ENCODE measurements at regions not wholly inside any gene's neighbourhood (a gene's known extent, or its start where the extent isn't known, plus 50 kb on each side); places are given as distances from the start of the nearest gene placed in this dataset.

DNA sequence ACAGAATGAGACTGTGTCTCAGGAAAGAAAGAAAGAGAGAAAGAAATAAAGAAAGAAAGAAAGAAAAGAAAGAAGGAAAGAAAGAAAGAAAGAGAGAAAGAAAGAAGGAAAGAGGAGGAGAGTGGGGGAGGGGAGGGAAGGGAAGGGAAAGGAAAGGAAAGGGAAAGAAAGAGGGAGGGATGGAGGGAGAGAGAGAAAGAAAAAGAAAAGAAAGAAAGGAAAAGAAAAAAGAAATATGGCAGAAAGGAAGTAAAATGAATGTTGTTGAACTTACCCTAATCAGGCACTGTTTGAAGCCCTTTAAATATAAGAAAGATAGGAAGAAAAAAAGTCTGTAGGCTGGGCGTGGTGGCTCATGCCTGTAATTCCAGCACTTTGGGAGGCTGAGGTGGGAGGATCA is 276.1 kb downstream of the INSC start:
- in situ Hi-C loops (cut with MboI; ENCODE audit: low pct_unique_long_range_greater_than_20kb in 2 of 9, low sequenced_read_pairs in 9 of 9, unreplicated experiment in 9 of 9), result no loop called here
- Histone ChIP-seq H3K4me1 (replicated peaks in 1 of 2) (no peaks in the 10 kb centered on the region), H3K4me3 (no peak overlapping the region), H3K27ac (no peak overlapping the region)
- 0 to 83% (median 0%) methylated on average over 1 of the region's 1 CpG; no CpG with 5 or more reads in 5 of the 10 experiments for WGBS, 10 experiments
- ATAC-seq (replicated peaks in 6 of 8), result no peak

DNA sequence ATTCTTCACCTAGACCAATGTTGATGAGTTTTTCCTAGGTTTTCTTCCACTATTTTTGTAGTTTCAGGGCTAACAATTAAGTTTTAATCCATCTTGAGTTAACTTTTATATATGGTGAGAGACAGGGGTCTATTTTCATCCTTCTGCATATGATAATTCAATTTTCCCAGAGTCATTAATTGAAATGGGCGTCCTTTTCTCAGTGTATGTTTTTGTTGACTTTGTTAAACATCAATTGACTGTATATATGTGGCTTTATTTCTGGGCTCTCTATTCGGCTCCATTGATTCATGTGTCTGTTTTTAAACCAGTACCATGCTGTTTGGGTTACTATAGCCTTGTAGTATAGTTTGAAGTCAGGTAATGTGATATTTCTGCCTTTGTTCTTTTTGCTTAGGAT is 282.1 kb downstream of the INSC start:
- Histone ChIP-seq H3K27ac (no peak overlapping the region), H3K4me3 (no peak overlapping the region), H3K4me1 (replicated peaks in 1 of 2) (no peaks in the 10 kb centered on the region)
- no peak for ATAC-seq (replicated peaks in 6 of 8)
- WGBS, 10 experiments, result 0 to 100% (median 75%) methylated on average over 1 to 2 of the region's 2 CpGs
- in situ Hi-C loops (cut with MboI; ENCODE audit: low pct_unique_long_range_greater_than_20kb in 2 of 9, low sequenced_read_pairs in 9 of 9, unreplicated experiment in 9 of 9), result no loop called here

DNA sequence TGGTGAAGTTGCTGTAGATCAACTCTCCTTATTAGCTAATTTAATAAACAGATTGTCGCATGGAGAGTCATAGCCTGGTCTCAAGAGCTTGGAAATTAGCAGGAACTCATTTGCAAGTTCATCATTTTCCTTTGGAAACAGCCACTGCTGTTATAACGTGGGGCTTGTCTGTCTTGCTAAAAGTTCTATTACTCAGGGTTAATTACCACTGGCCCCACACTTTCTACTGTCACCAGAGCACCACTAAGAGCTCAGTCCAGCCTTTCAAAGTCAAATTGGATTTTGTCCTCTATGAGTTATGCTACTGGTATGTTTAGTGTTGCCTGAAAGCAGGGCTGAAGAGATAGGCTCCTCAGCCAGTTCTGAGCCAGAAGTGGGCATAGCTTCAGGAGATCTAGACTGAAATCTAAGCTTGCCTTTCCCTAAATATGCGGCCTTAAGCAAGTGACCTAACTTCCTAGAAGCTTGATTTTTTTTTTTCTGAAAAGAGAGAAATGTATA is 292.2 kb downstream of the INSC start:
- H3K4me1 ChIP-seq (replicated peaks in 1 of 2), result no peaks in the 10 kb centered on the region
- H3K4me3 ChIP-seq, result no peak overlapping the region
- in situ Hi-C loops (cut with MboI; ENCODE audit: low pct_unique_long_range_greater_than_20kb in 2 of 9, low sequenced_read_pairs in 9 of 9, unreplicated experiment in 9 of 9), result no loop called here
- no peak for ATAC-seq (replicated peaks in 6 of 8)
- no peak overlapping the region for H3K27ac ChIP-seq
- WGBS, 10 experiments, result 0 to 94% (median 48%) methylated on average over 1 to 3 of the region's 3 CpGs

DNA sequence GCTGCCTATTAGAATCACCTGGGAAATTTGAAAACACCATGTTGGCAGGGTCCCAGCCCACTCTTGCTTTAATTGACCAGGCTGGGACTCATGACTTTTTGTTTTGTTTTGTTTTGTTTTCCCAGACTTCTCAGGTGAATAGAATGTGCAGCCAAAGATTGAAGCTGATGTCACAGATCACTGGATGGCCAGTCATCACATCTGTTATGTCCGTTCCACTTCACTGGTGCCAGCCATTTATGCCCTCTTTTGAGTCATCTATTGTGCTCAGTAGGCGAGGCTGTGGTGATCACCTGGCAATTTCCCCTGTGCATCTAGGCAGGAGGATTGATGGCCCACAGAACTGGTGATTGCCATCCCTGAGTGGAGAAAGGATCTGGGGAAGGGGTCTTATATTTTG is 297.3 kb downstream of the INSC start:
- Histone ChIP-seq H3K27ac (no peak overlapping the region), H3K4me1 (replicated peaks in 1 of 2) (no peaks in the 10 kb centered on the region), H3K4me3 (no peak overlapping the region)
- in situ Hi-C loops (cut with MboI; ENCODE audit: low pct_unique_long_range_greater_than_20kb in 2 of 9, low sequenced_read_pairs in 9 of 9, unreplicated experiment in 9 of 9), result no loop called here
- WGBS, 10 experiments, result 0 to 100% (median 93%) methylated on average over 1 to 2 of the region's 2 CpGs; no CpG with 5 or more reads in 5 of the 10 experiments
- no peak for ATAC-seq (replicated peaks in 6 of 8)

DNA sequence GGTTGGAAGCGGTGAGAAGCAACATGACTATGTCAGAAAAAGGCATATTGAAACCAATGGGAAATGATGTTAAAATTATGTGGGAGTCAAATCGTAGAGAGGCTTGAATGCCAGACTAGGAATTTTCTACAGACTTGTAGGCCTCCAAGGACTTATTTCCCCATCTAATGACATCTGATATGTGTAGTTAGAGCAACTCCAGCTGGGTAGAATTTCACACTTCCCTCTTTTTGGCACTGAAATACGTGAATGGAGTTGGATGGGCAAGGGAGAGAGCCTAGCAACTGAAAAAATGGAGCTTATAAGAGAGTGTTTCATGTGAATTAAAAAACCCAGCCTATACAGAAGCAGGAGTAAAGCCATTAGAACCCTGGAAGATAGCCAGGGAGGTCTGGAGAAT is 304.2 kb downstream of the INSC start:
- WGBS, 10 experiments, result 0 to 100% (median 88%) methylated on average over 1 to 3 of the region's 3 CpGs
- no peak for ATAC-seq (replicated peaks in 6 of 8)
- no peaks in the 10 kb centered on the region for H3K4me1 ChIP-seq (replicated peaks in 1 of 2)
- H3K4me3 ChIP-seq, result no peak overlapping the region
- H3K27ac ChIP-seq, result no peak overlapping the region
- in situ Hi-C loops (cut with MboI; ENCODE audit: low pct_unique_long_range_greater_than_20kb in 2 of 9, low sequenced_read_pairs in 9 of 9, unreplicated experiment in 9 of 9), result no loop called here

DNA sequence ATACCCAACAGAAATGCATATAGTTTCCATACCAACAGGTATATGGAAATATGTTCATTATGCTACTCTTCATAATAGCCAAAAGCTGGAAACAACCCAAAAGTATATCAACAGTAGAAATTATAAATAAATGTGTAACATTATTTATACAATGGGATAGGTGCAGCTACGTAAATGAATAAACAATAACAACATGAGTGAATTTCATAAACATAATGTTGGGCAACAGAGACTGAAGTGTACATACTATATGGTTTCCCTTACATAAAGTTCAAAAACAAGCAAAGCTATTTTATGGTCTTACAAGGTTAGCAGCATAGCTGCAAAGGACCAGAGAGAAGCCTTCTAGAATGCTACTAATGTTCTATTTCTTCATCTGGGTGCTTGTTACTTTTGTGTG is 305.0 kb downstream of the INSC start:
- WGBS, 10 experiments, result 0 to 100% (median 87%) methylated on average over 1 of the region's 1 CpG
- in situ Hi-C loops (cut with MboI; ENCODE audit: low pct_unique_long_range_greater_than_20kb in 2 of 9, low sequenced_read_pairs in 9 of 9, unreplicated experiment in 9 of 9), result no loop called here
- ATAC-seq (replicated peaks in 6 of 8), result no peak
- Histone ChIP-seq H3K27ac (no peak overlapping the region), H3K4me3 (no peak overlapping the region), H3K4me1 (replicated peaks in 1 of 2) (no peaks in the 10 kb centered on the region)

DNA sequence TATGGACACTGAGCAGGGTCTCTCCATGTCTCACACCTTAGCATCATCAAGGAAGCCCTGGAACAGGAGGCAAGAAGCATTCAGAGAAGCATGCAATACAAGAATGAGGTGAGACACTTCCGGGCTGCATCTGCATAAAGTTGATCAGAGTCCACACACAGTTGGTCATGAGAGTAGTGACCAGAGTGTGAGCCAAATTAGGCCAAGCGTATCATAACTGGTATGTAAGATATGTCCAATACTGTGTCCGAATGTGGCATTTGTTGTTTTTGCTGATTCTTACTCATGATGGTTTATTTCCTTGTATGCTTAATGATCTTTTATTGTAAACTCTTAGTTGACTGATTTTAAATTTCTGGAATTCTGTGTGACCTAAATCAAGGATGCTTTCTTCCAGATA is 315.7 kb downstream of the INSC start:
- Histone ChIP-seq H3K27ac (no peak overlapping the region), H3K4me1 (replicated peaks in 1 of 2) (no peaks in the 10 kb centered on the region), H3K4me3 (no peak overlapping the region)
- 0 to 100% (median 80%) methylated on average over 1 to 3 of the region's 3 CpGs; no CpG with 5 or more reads in 3 of the 10 experiments for WGBS, 10 experiments
- in situ Hi-C loops (cut with MboI; ENCODE audit: low pct_unique_long_range_greater_than_20kb in 2 of 9, low sequenced_read_pairs in 9 of 9, unreplicated experiment in 9 of 9), result no loop called here
- no peak for ATAC-seq (replicated peaks in 6 of 8)

DNA sequence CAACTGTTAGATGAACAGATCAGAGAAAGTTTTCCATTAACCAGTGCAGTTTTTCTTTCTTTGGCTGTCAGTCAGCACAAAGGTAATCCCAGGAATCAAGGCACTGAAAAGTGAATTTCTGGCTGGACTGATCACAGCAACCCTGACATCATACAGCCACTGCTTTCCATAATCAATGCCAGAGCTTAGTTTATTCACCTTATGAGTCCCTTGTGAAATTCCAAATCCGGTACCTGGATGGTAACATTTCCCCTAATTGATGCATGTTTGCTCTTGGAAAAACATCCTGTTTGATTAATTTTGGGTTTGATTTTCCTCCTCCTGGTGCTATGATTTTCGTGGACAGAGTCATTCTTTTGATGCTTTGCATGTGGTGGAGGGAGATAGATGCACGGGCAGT is 319.8 kb downstream of the INSC start:
- no peaks in the 10 kb centered on the region for H3K4me1 ChIP-seq (replicated peaks in 1 of 2)
- WGBS, 10 experiments, result 0 to 100% (median 27%) methylated on average over 1 to 2 of the region's 3 CpGs
- peak in 1 of 8 experiments; percentile 36 for ATAC-seq (replicated peaks in 6 of 8)
- H3K27ac ChIP-seq, result no peak overlapping the region
- in situ Hi-C loops (cut with MboI; ENCODE audit: low pct_unique_long_range_greater_than_20kb in 2 of 9, low sequenced_read_pairs in 9 of 9, unreplicated experiment in 9 of 9), result no loop called here
- H3K4me3 ChIP-seq, result no peak overlapping the region

DNA sequence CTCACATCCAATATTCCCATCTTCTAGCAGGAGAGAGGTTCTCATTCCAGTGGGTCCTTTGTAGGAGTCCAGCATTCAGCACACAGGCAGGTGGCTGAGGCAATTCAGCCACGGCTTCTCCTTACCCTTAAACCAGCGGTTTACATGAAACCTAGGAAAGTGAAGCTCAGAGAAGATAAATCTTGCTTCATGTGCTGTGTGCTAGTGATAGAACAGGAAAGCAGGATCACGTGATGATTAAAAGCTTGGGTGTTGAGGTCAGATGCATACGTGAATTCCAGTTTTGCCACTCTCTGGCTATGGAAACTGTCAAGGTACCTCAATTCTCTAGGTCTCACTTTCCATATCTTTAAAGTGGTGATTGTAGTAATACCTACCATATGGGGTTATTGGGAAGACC is 331.6 kb downstream of the INSC start:
- no peak overlapping the region for H3K27ac ChIP-seq
- H3K4me3 ChIP-seq, result no peak overlapping the region
- in situ Hi-C loops (cut with MboI; ENCODE audit: low pct_unique_long_range_greater_than_20kb in 2 of 9, low sequenced_read_pairs in 9 of 9, unreplicated experiment in 9 of 9), result no loop called here
- WGBS, 10 experiments, result 11 to 100% (median 80%) methylated on average over 1 to 4 of the region's 4 CpGs; no CpG with 5 or more reads in 3 of the 10 experiments
- H3K4me1 ChIP-seq (replicated peaks in 1 of 2), result no peaks in the 10 kb centered on the region
- no peak for ATAC-seq (replicated peaks in 6 of 8)

DNA sequence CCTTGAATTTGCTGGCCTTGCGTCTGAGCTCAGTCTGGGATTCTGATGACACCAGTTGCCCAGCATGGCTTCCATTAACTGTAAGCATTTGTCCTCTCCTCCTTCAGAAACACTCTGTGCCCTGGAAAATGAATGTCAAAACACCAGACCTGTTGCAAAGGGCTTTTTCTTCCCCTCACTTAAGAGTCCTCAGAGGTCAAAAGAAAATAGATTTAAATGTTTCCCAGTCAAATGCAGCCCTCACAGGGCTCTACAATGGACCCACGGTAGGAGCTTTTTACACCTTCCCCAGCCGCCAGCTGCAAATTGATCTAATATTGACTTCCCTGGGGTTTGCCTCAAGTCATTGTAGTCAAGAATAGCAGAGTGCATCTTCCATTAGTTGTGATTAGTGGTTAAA is 332.2 kb downstream of the INSC start:
- peak in 2 of 8 experiments; percentile 19 to 31 for ATAC-seq (replicated peaks in 6 of 8)
- H3K4me3 ChIP-seq, result no peak overlapping the region
- 0 to 100% (median 57%) methylated on average over 1 to 3 of the region's 3 CpGs; no CpG with 5 or more reads in 2 of the 10 experiments for WGBS, 10 experiments
- in situ Hi-C loops (cut with MboI; ENCODE audit: low pct_unique_long_range_greater_than_20kb in 2 of 9, low sequenced_read_pairs in 9 of 9, unreplicated experiment in 9 of 9), result no loop called here
- no peaks in the 10 kb centered on the region for H3K4me1 ChIP-seq (replicated peaks in 1 of 2)
- H3K27ac ChIP-seq, result no peak overlapping the region

DNA sequence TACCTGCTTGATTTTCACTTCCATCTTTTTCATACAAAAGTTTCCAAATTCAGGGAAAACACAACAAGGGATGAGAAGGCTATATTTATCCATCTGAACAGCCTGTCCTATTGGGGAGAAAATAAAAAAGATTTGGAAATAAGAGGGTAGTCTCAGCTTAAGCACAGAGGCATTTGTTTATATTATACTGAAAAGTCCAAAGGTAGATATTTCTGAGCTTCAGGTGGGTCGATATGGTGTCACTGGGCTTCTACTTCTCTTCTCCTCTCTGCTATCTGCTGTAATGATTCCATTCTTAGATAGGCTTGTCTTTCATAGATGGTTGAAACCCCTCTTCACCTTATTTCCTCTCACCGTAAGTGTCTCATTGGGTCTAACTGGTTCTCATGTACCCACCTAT is 337.0 kb downstream of the INSC start:
- no peaks in the 10 kb centered on the region for H3K4me1 ChIP-seq (replicated peaks in 1 of 2)
- in situ Hi-C loops (cut with MboI; ENCODE audit: low pct_unique_long_range_greater_than_20kb in 2 of 9, low sequenced_read_pairs in 9 of 9, unreplicated experiment in 9 of 9), result loop anchor here in 1 of 9 experiments (25.0 kb wide), 1 partner anchor 89 kb away; no protein-coding TSS in a partner anchor
- H3K4me3 ChIP-seq, result no peak overlapping the region
- H3K27ac ChIP-seq, result no peak overlapping the region
- ATAC-seq (replicated peaks in 6 of 8), result no peak
- WGBS, 10 experiments, result 0 to 100% (median 60%) methylated on average over 1 to 2 of the region's 2 CpGs; no CpG with 5 or more reads in 2 of the 10 experiments

DNA sequence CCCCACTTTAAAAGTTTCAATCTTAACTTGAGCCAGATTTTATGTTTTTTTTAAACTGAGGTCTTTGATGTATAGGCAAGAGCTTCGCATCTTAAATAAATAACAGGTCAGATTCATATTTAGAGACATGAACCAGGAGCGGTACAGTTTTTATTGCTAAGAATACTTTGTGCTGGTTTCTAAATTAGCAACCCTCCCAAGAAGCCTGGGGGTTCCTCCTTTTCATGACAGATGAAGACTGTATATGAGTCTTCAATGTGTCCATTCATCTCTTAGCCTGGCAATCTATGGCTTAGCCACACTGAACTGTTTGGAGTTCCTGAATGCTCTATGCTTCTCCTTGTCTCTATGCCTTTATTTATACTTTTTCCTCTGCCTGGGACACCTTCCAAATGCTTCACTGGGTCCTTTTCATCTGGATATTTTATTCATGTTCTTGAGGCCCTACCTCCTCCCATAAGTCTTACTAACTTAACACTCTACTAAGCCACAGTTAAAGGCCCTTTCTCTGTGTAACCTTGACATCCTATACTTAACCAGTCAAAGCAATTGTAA is 338.6 kb downstream of the INSC start:
- no peaks in the 10 kb centered on the region for H3K4me1 ChIP-seq (replicated peaks in 1 of 2)
- no peak for ATAC-seq (replicated peaks in 6 of 8)
- H3K4me3 ChIP-seq, result no peak overlapping the region
- in situ Hi-C loops (cut with MboI; ENCODE audit: low pct_unique_long_range_greater_than_20kb in 2 of 9, low sequenced_read_pairs in 9 of 9, unreplicated experiment in 9 of 9), result loop anchor here in 1 of 9 experiments (25.0 kb wide), 1 partner anchor 91 kb away; no protein-coding TSS in a partner anchor
- H3K27ac ChIP-seq, result no peak overlapping the region
- WGBS, 10 experiments, result 0 to 100% (median 83%) methylated on average over 1 to 2 of the region's 2 CpGs; no CpG with 5 or more reads in 5 of the 10 experiments

DNA sequence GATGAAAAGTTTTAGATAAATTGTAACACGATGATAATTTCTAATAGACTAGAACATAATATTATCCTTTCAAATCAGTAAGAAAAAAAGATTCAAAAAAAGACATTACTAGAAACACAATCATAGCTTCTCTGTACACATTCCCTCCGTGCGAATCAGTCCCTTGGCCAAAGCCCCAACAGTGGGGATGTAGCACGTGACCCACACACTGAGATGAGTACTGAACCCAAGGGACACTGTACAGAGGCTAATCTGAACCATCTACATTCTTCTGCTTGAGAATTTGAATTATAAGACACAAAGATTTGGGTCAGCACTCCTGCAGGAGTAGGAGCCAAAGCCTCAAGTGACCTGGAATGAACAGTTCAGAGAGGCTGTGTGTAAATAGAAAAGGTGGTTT is 353.7 kb downstream of the INSC start:
- WGBS, 10 experiments, result 0 to 100% (median 92%) methylated on average over 1 to 4 of the region's 4 CpGs; no CpG with 5 or more reads in 1 of the 10 experiments
- ATAC-seq (replicated peaks in 6 of 8), result no peak
- in situ Hi-C loops (cut with MboI; ENCODE audit: low pct_unique_long_range_greater_than_20kb in 2 of 9, low sequenced_read_pairs in 9 of 9, unreplicated experiment in 9 of 9), result loop anchor here in 1 of 9 experiments (25.0 kb wide), 1 partner anchor 106 kb away; no protein-coding TSS in a partner anchor
- no peak overlapping the region for H3K27ac ChIP-seq
- H3K4me3 ChIP-seq, result no peak overlapping the region
- peaks cover 0 to 15% of the 10 kb centered on the region in 2 donors for H3K4me1 ChIP-seq (replicated peaks in 1 of 2)
